ENCODE measurements at regions not wholly inside any gene's neighbourhood (a gene's known extent, or its start where the extent isn't known, plus 50 kb on each side); places are given as distances from the start of the nearest gene placed in this dataset.

GRCh38 chr10:107649249-107649648 lies 484.7 kb upstream of the SORCS1 start (continued):
- TF ChIP-seq SP4 (IDR thresholded peaks at IDR 0.05; ENCODE audit: low read length): no peak

DNA sequence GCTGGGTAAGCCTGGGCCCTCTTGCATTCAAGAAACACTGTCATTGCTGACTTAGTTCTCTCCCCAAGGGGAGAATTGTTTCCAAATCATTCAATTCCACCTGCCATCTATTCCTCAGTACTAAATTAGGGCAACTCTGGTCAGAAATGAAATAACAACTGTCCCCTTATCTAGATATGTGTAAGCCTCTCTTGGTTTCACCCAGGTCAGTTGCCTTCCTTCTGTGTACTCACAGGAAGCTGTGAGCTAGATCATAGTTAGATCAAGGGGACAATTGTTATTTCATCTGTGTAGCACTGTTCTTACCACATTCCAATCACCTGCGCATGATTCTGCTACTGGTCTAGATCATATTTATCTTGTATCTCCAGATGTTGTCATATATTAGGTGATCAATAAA lies 483.0 kb upstream of the SORCS1 start:
- no peaks in the 10 kb centered on the region for H3K4me1 ChIP-seq (replicated peaks in 1 of 4; ENCODE audit: control insufficient read depth in 3 of 4, insufficient read depth in 4 of 4, low read length in 3 of 4)
- no peak overlapping the region for H3K4me3 ChIP-seq (ENCODE audit: extremely low read depth in 1 of 4, insufficient read depth in 2 of 4, low read depth in 3 of 4, low read length in 4 of 4)
- no peak overlapping the region for H2AK5ac ChIP-seq (ENCODE audit: low read depth, low read length)
- H2BK15ac ChIP-seq (ENCODE audit: low read length): no peak overlapping the region
- H2AFZ ChIP-seq (ENCODE audit: low read length): no peak overlapping the region
- H3K9me3 ChIP-seq (ENCODE audit: insufficient read depth in 2 of 2, low read depth in 1 of 2, low read length in 1 of 2): no peaks in the 10 kb centered on the region
- H2BK120ac ChIP-seq (replicated peaks; ENCODE audit: low read depth, low read length): no peak overlapping the region
- H4K8ac ChIP-seq (ENCODE audit: extremely low read depth, insufficient read depth, low read length): no peak overlapping the region
- WGBS, 2 experiments (ENCODE audit: extremely low coverage in 1 of 2, insufficient coverage in 1 of 2, insufficient read length in 1 of 2, insufficient replicate concordance in 2 of 2, low coverage in 1 of 2, low lambda C conversion rate in 2 of 2, missing lambda C conversion rate in 1 of 2): 87% methylated on average over 1 of the region's 1 CpG; no CpG with 5 or more reads in 1 of the 2 experiments
- no peak overlapping the region for H3K18ac ChIP-seq (ENCODE audit: extremely low read depth, low read length)
- no peak overlapping the region for H3K4me2 ChIP-seq (ENCODE audit: insufficient read depth in 1 of 2, low read depth in 2 of 2, low read length in 2 of 2)
- H2BK20ac ChIP-seq (ENCODE audit: low read length): no peak overlapping the region
- FAIRE-seq: no peak
- no peak overlapping the region for H3K14ac ChIP-seq (ENCODE audit: insufficient read length)
- CTCF ChIA-PET (ENCODE audit: partially characterized antibody): no interaction called here
- no peak overlapping the region for H3K4ac ChIP-seq (replicated peaks; ENCODE audit: insufficient read length, low read depth, low read length)
- H2BK12ac ChIP-seq (ENCODE audit: low read depth, low read length): no peak overlapping the region
- H3K79me2 ChIP-seq (ENCODE audit: control insufficient read depth in 1 of 2, insufficient read depth in 2 of 2, low read length in 2 of 2): no peaks in the 10 kb centered on the region
- TF ChIP-seq BACH1 (IDR thresholded peaks at IDR 0.05; ENCODE audit: low read length) (no peak), RFX5 (IDR thresholded peaks at IDR 0.05; ENCODE audit: borderline replicate concordance, low read depth, low read length) (no peak), SRF (IDR thresholded peaks at IDR 0.05; ENCODE audit: low read depth, low read length) (no peak), EGR1 (IDR thresholded peaks at IDR 0.05; ENCODE audit: borderline replicate concordance, low read depth, low read length) (no peak), JUND (IDR thresholded peaks at IDR 0.05; ENCODE audit: low read length) (no peak), GABPA (IDR thresholded peaks at IDR 0.05; ENCODE audit: borderline replicate concordance, insufficient read depth, low read length) (no peak), FOSL1 (IDR thresholded peaks at IDR 0.05; ENCODE audit: insufficient read depth, low read depth, low read length) (no peak)
- H4K20me1 ChIP-seq (replicated peaks in 1 of 2; ENCODE audit: control insufficient read depth in 1 of 2, insufficient read depth in 2 of 2, low read length in 2 of 2): no peaks in the 10 kb centered on the region
- H3K23ac ChIP-seq (ENCODE audit: insufficient read length): no peak overlapping the region
- no peaks in the 10 kb centered on the region for H3K79me1 ChIP-seq (ENCODE audit: low read depth, low read length)
- no peaks in the 10 kb centered on the region for H3K23me2 ChIP-seq (ENCODE audit: low read depth, low read length)
- H3K27me3 ChIP-seq (replicated peaks in 1 of 4; ENCODE audit: control insufficient read depth in 3 of 4, extremely low read depth in 1 of 4, insufficient read depth in 3 of 4, low read length in 3 of 4): no peaks in the 10 kb centered on the region
- no peak overlapping the region for H4K91ac ChIP-seq (replicated peaks; ENCODE audit: insufficient read length, low read length)
- POLR2A ChIA-PET (ENCODE audit: partially characterized antibody): no interaction called here
- no peaks in the 10 kb centered on the region; a peak in 1 of 8 replicates for H3K36me3 ChIP-seq (ENCODE audit: control insufficient read depth in 2 of 4, insufficient read depth in 4 of 4, low read length in 3 of 4)
- no peak overlapping the region for H3K56ac ChIP-seq (replicated peaks; ENCODE audit: insufficient read length, low read depth, low read length)
- no peak overlapping the region for H3K9ac ChIP-seq (replicated peaks in 1 of 4; ENCODE audit: extremely low read depth in 1 of 4, low read depth in 3 of 4, low read length in 3 of 4)
- no peak overlapping the region for H3K27ac ChIP-seq (ENCODE audit: low read depth, low read length)
- DNase-seq (ENCODE audit: low read depth in 1 of 2, low spot score in 2 of 2): no peak
- no peak overlapping the region for H4K5ac ChIP-seq (ENCODE audit: insufficient read length, low read depth, low read length)
- no peak overlapping the region for H2BK5ac ChIP-seq (ENCODE audit: low read depth, low read length)
